PFSK-1 (cell line): ENCODE measurements at regions not wholly inside any gene's neighbourhood (a gene's known extent, or its start where the extent isn't known, plus 50 kb on each side); places are given as distances from the start of the nearest gene placed in this dataset.

Experiments used
- FOXP2 ChIP-seq: optimal IDR thresholded peaks from 2 replicates; pipeline ENCODE3; 2011; ENCODE audit warnings: borderline replicate concordance, control low read depth, inconsistent platforms; ENCODE audit not compliant: insufficient read depth; ENCODE audit errors: extremely low read length, extremely low read depth
- POLR2AphosphoS5 ChIP-seq: IDR thresholded peaks from 2 replicates; pipeline ENCODE4 v1.6.1; 2012; ENCODE audit warnings: low read depth, mild to moderate bottlenecking, control low read depth, low read length, moderate library complexity

DNA sequence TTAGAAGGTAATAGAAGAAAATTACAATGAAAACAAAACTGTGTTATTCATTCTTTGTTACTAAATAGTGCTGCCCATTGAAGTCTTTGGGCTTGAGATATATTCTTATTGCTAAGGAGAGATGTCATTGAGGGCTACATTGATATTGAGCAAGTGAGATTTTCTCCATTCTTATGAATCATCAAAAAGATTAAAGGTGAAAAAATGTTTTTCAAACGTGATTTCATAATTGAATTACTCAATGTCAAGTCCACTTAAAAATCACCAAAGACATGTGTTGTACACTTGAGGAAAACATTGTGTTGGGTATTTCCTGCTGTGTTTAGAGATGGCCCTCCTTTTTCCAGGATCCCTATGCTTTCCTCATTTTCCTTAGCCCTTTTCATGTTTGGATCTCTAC is 448.1 kb downstream of the NFIB start:
- TF ChIP-seq POLR2AphosphoS5 (no peak), FOXP2 (no peak)
